ENCODE measurements at regions not wholly inside any gene's neighbourhood (a gene's known extent, or its start where the extent isn't known, plus 50 kb on each side); places are given as distances from the start of the nearest gene placed in this dataset.
"Not testable (repeated sequence)": the region's sequence is repeated elsewhere in the genome, so short reads cannot be mapped to it uniquely, and the experiment has no call there.

DNA sequence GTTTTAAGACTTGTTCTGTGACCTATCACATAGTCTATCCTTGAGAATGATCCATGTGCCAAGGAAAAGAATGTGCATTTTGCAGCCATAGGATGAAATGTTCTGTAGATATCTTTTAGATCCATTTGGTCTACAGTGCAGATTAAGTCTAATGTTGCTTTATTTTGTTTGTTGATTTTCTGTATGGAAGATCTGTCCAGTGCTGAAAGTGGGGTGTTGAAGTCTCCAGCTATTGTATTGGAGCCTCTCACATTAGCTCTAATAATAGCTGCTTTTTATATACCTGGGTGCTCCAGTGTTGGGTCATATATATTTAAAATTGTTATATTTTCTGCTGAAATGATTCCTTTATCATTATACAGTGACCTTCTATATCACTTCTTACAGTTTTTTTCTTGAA is 155.6 kb upstream of the MON1B start:
- no peak for DNase-seq
- peaks cover 0 to 21% (median 5%) of the 10 kb centered on the region in 6 donors for H3K9me3 Mint-ChIP-seq
- H3K27ac Mint-ChIP-seq, result no peak overlapping the region
- no peaks in the 10 kb centered on the region for H3K4me1 Mint-ChIP-seq
- no peaks in the 10 kb centered on the region for H3K36me3 Mint-ChIP-seq
- H3K4me3 Mint-ChIP-seq, result no peak overlapping the region
- H3K27me3 Mint-ChIP-seq (ENCODE audit: low read depth in 3 of 3), result no peaks in the 10 kb centered on the region

DNA sequence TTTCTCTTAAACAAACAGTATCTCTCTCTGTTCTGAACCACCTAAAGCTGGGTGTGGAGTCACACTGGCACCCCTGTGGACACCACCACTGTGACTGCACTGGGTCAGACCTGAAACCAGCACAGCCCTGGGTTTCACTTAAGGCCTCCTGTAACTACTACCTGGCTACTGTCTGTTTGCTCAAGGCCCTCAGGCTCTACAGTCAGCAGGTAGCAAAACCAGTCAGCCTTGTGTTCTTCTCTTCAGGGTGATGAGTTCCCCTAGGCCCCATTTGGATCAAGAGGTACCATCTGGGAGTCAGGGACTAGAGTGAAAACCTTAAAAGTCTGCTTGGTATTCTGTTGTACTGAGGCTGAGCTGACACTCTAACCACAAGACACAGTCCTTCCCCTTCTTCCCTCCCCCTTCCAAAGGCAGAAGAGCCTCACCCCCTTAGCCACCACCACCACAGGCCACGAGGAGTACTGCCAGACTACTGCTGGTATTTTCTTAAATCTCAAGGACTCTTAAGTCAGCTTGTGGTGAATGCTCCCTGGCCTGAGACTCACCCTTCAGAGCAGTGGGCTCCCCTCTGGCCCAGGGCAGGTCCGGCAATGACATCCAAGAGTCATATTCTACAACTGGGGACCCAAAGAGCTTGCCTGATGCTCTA is 153.2 kb upstream of the MON1B start:
- Mint-ChIP-seq H3K27ac (no peak overlapping the region), H3K4me1 (no peaks in the 10 kb centered on the region), H3K4me3 (no peak overlapping the region), H3K36me3 (no peaks in the 10 kb centered on the region), H3K9me3 (peaks cover 0 to 15% (median 7%) of the 10 kb centered on the region in 6 donors), H3K27me3 (ENCODE audit: low read depth in 3 of 3) (no peaks in the 10 kb centered on the region)
- DNase-seq, result no peak

DNA sequence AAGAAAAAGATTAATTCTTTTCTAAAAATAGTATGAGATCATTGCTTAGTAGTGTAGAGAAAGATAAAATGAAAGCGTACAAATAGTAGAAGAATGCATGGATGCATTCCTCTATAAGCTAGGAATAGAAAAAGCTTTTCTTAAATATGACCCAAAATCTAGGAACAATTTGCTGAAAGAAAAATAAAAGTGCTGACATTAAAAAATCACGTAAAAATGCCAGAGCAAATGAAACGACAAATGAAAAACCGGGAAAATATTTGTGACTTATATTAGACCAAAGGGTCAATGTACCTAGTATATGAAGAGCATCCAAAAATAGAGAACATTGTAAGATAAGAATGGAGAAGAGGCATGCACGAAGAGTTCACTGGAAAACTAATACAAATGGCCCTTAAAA is 149.5 kb upstream of the MON1B start:
- Mint-ChIP-seq H3K27ac (no peak overlapping the region), H3K9me3 (peaks cover 0 to 19% (median 7%) of the 10 kb centered on the region in 6 donors), H3K4me3 (no peak overlapping the region), H3K36me3 (peaks cover 0 to 5% (median 0%) of the 10 kb centered on the region in 3 donors), H3K4me1 (no peaks in the 10 kb centered on the region), H3K27me3 (ENCODE audit: low read depth in 3 of 3) (peaks cover 0 to 2% (median 0%) of the 10 kb centered on the region in 3 donors)
- DNase-seq, result no peak

DNA sequence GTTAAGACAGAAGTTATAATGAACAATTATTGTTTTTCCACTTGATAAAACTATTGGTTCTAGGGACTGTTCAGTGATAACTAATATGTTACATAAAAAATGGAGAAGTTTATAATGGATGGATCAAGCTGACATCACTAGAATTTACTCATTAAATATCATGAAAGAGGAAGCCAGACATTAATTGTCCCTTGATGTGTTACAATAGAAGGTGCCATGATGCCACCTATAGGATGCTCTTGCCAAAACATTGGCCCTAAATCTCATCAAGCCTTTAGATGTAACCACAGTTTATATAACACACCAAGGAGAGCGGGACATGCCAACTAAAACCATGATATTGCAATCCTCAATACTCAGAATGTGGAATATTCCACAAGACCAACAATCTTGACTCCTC is 147.9 kb upstream of the MON1B start:
- DNase-seq, result no peak
- no peaks in the 10 kb centered on the region for H3K4me1 Mint-ChIP-seq
- H3K27ac Mint-ChIP-seq, result no peak overlapping the region
- H3K27me3 Mint-ChIP-seq (ENCODE audit: low read depth in 3 of 3), result peaks cover 0 to 2% (median 0%) of the 10 kb centered on the region in 3 donors
- H3K9me3 Mint-ChIP-seq, result peaks cover 0 to 10% (median 6%) of the 10 kb centered on the region in 6 donors
- peaks cover 0 to 5% (median 0%) of the 10 kb centered on the region in 3 donors for H3K36me3 Mint-ChIP-seq
- no peak overlapping the region for H3K4me3 Mint-ChIP-seq

DNA sequence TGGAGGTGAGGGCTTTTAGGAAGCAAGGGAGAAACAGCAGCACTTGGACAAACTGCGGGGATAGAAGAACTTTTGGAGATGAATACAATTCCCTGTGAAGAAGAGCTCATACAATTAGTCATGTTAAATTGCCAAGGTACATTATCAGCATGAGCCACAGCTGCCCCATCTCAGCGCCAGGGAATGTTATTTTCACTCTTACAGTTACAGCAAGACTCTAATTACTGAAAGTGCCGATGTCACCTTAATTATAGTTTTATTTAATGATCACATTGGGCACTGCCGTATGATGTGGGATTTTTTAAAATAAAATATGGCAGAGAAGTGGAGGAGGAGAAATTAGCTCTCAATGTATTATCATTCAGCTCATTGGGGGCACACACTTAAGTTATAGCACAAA is 144.8 kb upstream of the MON1B start:
- Mint-ChIP-seq H3K27ac (no peak overlapping the region), H3K27me3 (ENCODE audit: low read depth in 3 of 3) (peaks cover 0 to 4% (median 0%) of the 10 kb centered on the region in 3 donors), H3K9me3 (peaks cover 0 to 11% (median 3%) of the 10 kb centered on the region in 6 donors), H3K4me1 (no peaks in the 10 kb centered on the region), H3K36me3 (peaks cover 0 to 5% (median 0%) of the 10 kb centered on the region in 3 donors), H3K4me3 (no peak overlapping the region)
- DNase-seq, result no peak

DNA sequence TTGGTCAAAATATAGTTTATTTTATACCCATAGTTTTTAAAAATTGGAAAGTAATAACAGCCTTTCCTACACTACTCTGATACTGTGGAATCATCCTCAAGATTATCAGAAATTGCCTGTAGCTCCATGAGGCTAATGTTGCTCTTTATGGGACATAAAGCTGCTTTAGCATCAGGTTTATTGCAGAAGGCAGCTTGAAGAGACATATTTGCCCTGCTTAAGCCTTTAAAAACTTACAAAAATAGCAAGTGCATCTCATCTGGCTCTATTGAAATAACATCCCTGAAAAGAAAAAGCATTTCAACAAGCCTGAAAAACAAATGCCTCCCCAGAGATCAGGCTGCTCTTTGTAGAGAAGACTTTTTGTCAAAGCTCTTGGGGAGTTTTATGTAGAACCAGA is 142.9 kb upstream of the MON1B start:
- Mint-ChIP-seq H3K36me3 (peaks cover 0 to 5% (median 0%) of the 10 kb centered on the region in 3 donors), H3K9me3 (peaks cover 0 to 9% (median 1%) of the 10 kb centered on the region in 6 donors), H3K27me3 (ENCODE audit: low read depth in 3 of 3) (peaks cover 0 to 4% (median 0%) of the 10 kb centered on the region in 3 donors), H3K4me1 (no peaks in the 10 kb centered on the region), H3K27ac (no peak overlapping the region), H3K4me3 (no peak overlapping the region)
- no peak for DNase-seq

DNA sequence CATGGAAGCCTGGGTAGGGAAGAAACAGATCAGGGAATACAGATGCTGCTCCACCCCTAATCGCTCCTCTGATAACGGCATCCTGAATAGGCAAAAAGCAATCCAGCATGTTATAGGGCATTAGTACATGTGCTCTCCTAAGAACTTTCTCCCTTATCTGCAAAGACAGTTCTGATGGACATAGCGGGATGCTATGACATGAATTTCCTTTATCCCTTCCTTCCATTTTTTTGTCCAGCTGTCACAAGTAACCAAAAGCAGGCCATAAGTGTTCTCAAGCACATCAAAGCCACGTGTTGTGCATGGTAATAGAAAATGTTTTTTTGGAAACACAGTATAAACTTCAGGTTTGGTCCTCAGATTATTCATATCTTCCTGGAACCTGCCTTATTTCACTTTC is 141.4 kb upstream of the MON1B start:
- peaks cover 0 to 4% (median 0%) of the 10 kb centered on the region in 3 donors for H3K27me3 Mint-ChIP-seq (ENCODE audit: low read depth in 3 of 3)
- H3K4me1 Mint-ChIP-seq, result no peaks in the 10 kb centered on the region
- no peak overlapping the region for H3K27ac Mint-ChIP-seq
- DNase-seq, result no peak
- H3K9me3 Mint-ChIP-seq, result peaks cover 0 to 12% (median 2%) of the 10 kb centered on the region in 6 donors
- no peak overlapping the region for H3K4me3 Mint-ChIP-seq
- H3K36me3 Mint-ChIP-seq, result peaks cover 0 to 5% (median 0%) of the 10 kb centered on the region in 3 donors

DNA sequence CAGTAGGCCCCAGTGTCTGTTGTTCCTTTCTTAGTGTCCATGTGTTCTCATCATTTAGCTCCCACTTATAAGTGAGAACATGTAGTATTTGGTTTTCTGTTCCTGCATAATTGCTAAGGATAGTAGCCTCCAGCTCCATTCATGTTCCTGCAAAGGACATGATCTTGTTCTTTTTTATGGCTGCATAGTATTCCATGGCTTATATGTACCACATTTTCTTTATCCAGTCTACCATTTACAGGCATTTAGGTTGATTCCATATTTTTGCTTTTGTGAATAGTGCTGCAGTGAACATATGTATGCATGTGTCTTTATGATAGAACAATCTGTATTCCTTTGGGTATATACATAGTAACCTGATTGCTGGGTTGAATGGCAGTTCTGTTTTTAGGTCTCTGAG is 134.4 kb upstream of the MON1B start:
- not testable (repeated sequence) for H3K27me3 Mint-ChIP-seq (ENCODE audit: low read depth in 3 of 3); H3K36me3 Mint-ChIP-seq; H3K4me3 Mint-ChIP-seq; H3K4me1 Mint-ChIP-seq; H3K27ac Mint-ChIP-seq; DNase-seq
- peaks cover 0 to 10% (median 4%) of the 10 kb centered on the region in 6 donors for H3K9me3 Mint-ChIP-seq

DNA sequence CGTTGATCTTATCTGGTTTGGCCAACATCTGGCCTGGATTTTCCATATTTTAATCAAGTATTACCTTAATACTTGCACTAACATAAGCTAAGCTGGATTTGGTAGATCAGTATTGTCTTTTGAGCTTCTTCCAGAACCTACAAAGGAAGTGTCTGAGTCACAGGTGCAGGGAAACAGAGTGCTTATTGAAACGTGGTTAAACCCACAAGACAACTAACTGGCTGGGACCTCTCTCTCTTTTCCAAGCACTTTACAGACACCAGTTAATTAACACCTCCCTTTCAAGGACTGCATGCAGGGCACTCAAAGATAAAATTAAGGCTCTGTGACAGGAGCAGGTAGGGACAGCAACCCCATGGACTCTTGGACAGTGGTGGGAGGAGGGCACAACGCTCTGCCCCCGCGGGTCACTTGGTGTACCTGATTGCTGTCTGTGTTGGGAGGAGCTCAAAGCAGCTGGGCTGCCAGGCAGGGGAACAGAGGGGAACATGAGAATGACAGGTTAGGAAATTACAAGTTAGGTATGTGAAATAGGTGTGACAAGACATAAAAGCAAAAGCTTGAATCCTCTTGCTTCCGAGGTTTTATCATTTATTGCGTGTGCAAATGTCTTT is 133.7 kb upstream of the MON1B start:
- peaks cover 0 to 10% (median 4%) of the 10 kb centered on the region in 6 donors for H3K9me3 Mint-ChIP-seq
- H3K36me3 Mint-ChIP-seq, result no peaks in the 10 kb centered on the region
- H3K27me3 Mint-ChIP-seq (ENCODE audit: low read depth in 3 of 3), result no peaks in the 10 kb centered on the region
- no peak overlapping the region for H3K4me3 Mint-ChIP-seq
- no peak overlapping the region for H3K27ac Mint-ChIP-seq
- DNase-seq, result no peak
- H3K4me1 Mint-ChIP-seq, result no peaks in the 10 kb centered on the region

DNA sequence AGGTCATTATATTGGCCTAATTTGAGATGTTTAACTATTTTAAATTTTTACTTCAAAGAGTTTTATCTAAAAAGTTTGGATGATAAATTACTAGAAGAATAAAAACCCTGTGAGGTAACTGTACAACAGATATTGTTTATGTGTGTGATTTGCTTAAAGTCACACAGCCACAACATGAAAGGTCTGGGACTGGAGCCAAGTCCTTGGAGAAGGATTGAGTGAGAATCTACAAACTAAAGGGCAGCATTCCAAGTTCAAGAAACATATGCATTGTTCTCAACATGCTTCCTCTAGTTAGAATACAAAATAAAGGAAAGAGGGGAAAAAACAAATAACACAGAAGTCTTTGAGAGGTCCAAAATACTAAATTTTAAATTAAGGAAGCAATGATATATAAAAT is 131.5 kb upstream of the MON1B start:
- no peaks in the 10 kb centered on the region for H3K36me3 Mint-ChIP-seq
- H3K9me3 Mint-ChIP-seq, result peaks cover 0 to 9% (median 5%) of the 10 kb centered on the region in 6 donors
- no peaks in the 10 kb centered on the region for H3K4me1 Mint-ChIP-seq
- H3K27me3 Mint-ChIP-seq (ENCODE audit: low read depth in 3 of 3), result peaks cover 0 to 3% (median 0%) of the 10 kb centered on the region in 3 donors
- H3K27ac Mint-ChIP-seq, result no peak overlapping the region
- DNase-seq, result no peak
- no peak overlapping the region for H3K4me3 Mint-ChIP-seq

DNA sequence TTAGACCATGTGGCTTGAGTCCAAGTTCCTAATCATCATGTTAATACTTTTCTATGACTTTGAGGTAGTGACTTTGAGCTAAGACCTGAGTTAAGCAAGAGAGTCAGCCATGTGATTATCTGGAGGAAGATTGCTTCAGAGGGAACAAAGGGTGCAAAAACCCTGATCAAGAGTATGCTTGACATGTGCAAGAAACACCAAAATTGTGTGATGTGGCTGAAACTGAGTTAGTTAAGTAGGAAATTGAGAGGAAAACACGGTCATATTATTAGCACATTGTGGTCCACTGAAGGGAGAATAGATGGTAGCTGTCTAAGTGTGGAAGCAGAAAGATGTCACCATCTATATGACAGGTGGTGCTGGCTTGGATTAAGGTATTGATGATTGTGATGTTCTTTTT is 130.4 kb upstream of the MON1B start:
- peaks cover 0 to 3% (median 0%) of the 10 kb centered on the region in 3 donors for H3K27me3 Mint-ChIP-seq (ENCODE audit: low read depth in 3 of 3)
- no peaks in the 10 kb centered on the region for H3K36me3 Mint-ChIP-seq
- H3K27ac Mint-ChIP-seq, result no peak overlapping the region

DNA sequence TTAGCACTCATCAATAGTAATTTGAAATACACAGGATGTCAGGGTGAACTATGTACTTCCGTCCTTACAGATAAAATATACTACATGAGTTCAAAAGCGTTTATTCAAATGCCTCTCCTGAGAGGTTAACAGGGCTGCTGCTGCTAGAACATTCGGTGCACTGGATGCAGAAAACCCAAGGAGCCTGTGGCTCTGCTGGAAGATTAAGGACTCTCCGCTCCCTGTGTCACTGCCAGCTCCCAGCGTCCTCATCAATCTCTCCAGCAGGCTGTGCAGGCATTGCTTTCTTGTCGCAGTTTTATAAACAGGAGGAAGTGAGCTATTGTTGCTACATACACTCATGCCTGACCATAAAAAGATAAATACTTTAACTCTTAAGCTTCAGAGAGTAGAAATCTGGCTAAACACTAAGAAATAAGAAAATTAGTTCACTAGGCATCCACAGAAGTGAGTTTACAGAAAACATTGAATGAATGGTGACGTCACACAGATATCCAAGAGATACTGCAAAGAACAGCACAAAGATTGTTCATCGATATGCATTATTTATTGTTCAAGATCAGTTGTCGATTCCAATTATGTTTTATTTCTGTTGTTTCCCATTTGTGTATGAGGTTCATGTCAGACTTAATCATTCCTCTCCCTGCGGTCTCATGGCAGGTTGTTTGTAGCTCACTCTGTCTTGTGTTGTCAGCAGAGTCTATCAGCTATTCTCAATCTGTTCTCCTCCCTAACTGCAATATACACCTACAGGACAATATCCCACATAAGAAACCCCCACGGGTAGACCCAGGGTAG is 127.9 kb upstream of the MON1B start:
- Mint-ChIP-seq H3K4me1 (no peaks in the 10 kb centered on the region), H3K9me3 (peaks cover 0 to 6% (median 0%) of the 10 kb centered on the region in 6 donors), H3K27me3 (ENCODE audit: low read depth in 3 of 3) (peaks cover 1 to 3% (median 3%) of the 10 kb centered on the region in 3 donors), H3K27ac (no peak overlapping the region), H3K4me3 (no peak overlapping the region), H3K36me3 (no peaks in the 10 kb centered on the region)
- no peak for DNase-seq

More for the DNA sequence above, 130.4 kb upstream of the MON1B start:
- H3K9me3 Mint-ChIP-seq, result peaks cover 0 to 2% (median 0%) of the 10 kb centered on the region in 6 donors
- H3K4me1 Mint-ChIP-seq, result no peaks in the 10 kb centered on the region
- no peak overlapping the region for H3K4me3 Mint-ChIP-seq
- no peak for DNase-seq

DNA sequence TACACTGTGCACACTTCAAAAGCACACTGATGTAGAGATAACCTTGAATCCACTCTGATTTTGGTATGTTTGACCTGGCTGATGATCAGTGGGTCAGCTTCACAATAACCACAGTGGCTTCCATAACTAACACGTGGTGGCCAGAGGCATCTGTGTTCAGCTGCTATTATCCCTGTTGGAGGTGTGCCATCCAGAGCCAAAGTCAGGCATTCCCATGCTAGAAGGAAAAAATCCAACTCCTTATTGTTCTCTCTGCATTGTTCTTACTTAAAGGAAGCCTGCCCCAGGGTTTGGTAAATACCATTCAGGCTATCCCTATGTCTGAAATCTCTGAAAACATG is 127.3 kb upstream of the MON1B start:
- H3K9me3 Mint-ChIP-seq, result peaks cover 0 to 6% (median 0%) of the 10 kb centered on the region in 6 donors
- H3K36me3 Mint-ChIP-seq, result no peaks in the 10 kb centered on the region
- DNase-seq, result no peak
- no peak overlapping the region for H3K4me3 Mint-ChIP-seq
- H3K27ac Mint-ChIP-seq, result no peak overlapping the region
- H3K4me1 Mint-ChIP-seq, result no peaks in the 10 kb centered on the region
- H3K27me3 Mint-ChIP-seq (ENCODE audit: low read depth in 3 of 3), result peaks cover 1 to 3% (median 3%) of the 10 kb centered on the region in 3 donors

DNA sequence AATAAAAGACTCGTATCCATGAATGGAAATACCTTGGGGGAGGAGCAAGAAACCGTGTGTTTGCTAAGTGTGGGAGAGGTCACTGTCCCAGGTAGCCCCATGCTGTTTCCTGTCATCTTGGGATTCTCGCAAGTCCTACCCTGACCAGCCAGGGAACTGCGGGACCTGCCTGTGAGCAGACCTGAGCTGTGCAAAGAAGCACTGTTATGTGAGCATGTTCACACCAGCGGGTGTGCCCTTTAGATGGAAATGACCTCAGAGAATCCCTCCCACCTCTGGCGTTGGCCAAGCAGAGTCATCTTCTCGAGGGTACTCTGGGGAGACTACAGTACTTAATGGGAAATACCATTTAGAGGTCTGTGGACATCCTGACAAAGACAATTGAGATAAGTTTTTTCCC is 127.0 kb upstream of the MON1B start:
- Mint-ChIP-seq H3K4me3 (no peak overlapping the region), H3K4me1 (no peaks in the 10 kb centered on the region), H3K27ac (no peak overlapping the region), H3K27me3 (ENCODE audit: low read depth in 3 of 3) (peaks cover 1 to 3% (median 3%) of the 10 kb centered on the region in 3 donors), H3K9me3 (peaks cover 0 to 6% (median 0%) of the 10 kb centered on the region in 6 donors), H3K36me3 (no peaks in the 10 kb centered on the region)
- no peak for DNase-seq

All from immature natural killer cell (primary cell).